GM12891 (cell line): ENCODE measurements at regions not wholly inside any gene's neighbourhood (a gene's known extent, or its start where the extent isn't known, plus 50 kb on each side); places are given as distances from the start of the nearest gene placed in this dataset.

Experiments
- POLR2A ChIP-seq: IDR thresholded peaks from 2 replicates; pipeline ENCODE4 v1.6.1; 2011; ENCODE audit warnings: low read depth, low read length, control low read depth
- POLR2AphosphoS5 ChIP-seq: IDR thresholded peaks from 2 replicates; pipeline ENCODE4 v1.6.1; 2011; ENCODE audit warnings: low read depth, low read length, control low read depth

- TF ChIP-seq POLR2A (no peak), POLR2AphosphoS5 (no peak)
Measured at GRCh38 chr5:8523501-8523900, 654.6 kb downstream of the MTRR start.
